ENCODE measurements at regions not wholly inside any gene's neighbourhood (a gene's known extent, or its start where the extent isn't known, plus 50 kb on each side); places are given as distances from the start of the nearest gene placed in this dataset.

DNA sequence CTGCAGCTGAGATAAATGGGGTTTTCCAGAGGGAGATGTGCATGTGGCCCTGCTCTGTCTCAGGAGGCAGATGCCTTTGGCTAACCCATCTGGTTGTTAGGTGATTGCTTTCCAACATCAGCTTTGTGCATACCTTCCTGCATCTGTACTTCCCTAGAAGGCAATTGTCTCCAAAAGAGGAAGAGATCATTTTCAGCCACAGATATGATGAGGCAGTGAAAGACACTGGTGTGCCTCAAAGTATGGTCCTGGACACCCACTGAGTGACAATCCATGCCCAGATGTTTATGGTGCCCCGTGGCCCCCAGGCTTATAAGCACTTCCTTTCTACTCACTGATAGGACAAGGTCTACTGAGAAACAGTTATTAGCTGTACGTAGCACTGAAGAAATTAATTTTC, 117.5 kb upstream of the NR2F2 start:
- no peak for TF ChIP-seq POLR2A (IDR thresholded peaks at IDR 0.05)
- TF ChIP-seq, protein P1, sequence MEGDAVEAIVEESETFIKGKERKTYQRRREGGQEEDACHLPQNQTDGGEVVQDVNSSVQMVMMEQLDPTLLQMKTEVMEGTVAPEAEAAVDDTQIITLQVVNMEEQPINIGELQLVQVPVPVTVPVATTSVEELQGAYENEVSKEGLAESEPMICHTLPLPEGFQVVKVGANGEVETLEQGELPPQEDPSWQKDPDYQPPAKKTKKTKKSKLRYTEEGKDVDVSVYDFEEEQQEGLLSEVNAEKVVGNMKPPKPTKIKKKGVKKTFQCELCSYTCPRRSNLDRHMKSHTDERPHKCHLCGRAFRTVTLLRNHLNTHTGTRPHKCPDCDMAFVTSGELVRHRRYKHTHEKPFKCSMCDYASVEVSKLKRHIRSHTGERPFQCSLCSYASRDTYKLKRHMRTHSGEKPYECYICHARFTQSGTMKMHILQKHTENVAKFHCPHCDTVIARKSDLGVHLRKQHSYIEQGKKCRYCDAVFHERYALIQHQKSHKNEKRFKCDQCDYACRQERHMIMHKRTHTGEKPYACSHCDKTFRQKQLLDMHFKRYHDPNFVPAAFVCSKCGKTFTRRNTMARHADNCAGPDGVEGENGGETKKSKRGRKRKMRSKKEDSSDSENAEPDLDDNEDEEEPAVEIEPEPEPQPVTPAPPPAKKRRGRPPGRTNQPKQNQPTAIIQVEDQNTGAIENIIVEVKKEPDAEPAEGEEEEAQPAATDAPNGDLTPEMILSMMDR (IDR thresholded peaks at IDR 0.05): no peak
